Prostate gland (tissue), 2 donors: ENCODE measurements at regions not wholly inside any gene's neighbourhood (a gene's known extent, or its start where the extent isn't known, plus 50 kb on each side); places are given as distances from the start of the nearest gene placed in this dataset.
A peak's percentile ranks its signal among the peaks of the same experiment; 100 is the strongest.
"Not testable (repeated sequence)": the region's sequence is repeated elsewhere in the genome, so short reads cannot be mapped to it uniquely, and the experiment has no call there.

Experiments used
- DNase-seq: peaks from one replicate; pipeline ENCODE4 v3.0.0-alpha.2; 2019; ENCODE audit warnings: low spot score
- H3K27ac ChIP-seq, 2 donors: fragments of 200-600 bp; sonication (generic); 2 replicates each; pipeline ENCODE4 v1.5.1; 2017 to 2019
- H3K27me3 ChIP-seq: fragments of 200-600 bp; sonication (generic); replicated peaks from 2 replicates; pipeline ENCODE4 v1.5.1; 2019; ENCODE audit not compliant: insufficient read depth
- H3K36me3 ChIP-seq, 2 donors: fragments of 200-600 bp; sonication (generic); 1 replicate in 1 of 2; 2 replicates in 1 of 2; pipeline versions ENCODE4 v1.5.1 to v1.8.1; 2017 to 2019
- H3K4me1 ChIP-seq: fragments of 200-600 bp; sonication (generic); replicated peaks from 2 replicates; pipeline ENCODE4 v1.5.1; 2019
- H3K4me3 ChIP-seq, 2 donors: fragments of 200-600 bp; sonication (generic); 2 replicates each; pipeline ENCODE4 v1.5.1; 2017 to 2019
- H3K9me3 ChIP-seq: fragments of 200-600 bp; sonication (generic); 2 replicates; pipeline ENCODE4 v1.5.1; 2017
- CTCF ChIP-seq, 4 experiments: fragments of 200-600 bp in 2 of 4; fragments of 450-650 bp in 2 of 4; sonication (generic) in 2 of 4; IDR thresholded peaks; 1 replicate in 3 of 4; 2 replicates in 1 of 4; pipeline ENCODE4 v1.5.1; 2016 to 2019; ENCODE audit warnings: antibody characterized with exemption in 4 of 4, mild to moderate bottlenecking in 2 of 4, moderate library complexity in 2 of 4
- POLR2A ChIP-seq: fragments of 450-650 bp; IDR thresholded peaks from one replicate; pipeline ENCODE4 v1.6.1; 2016; ENCODE audit warnings: antibody characterized with exemption, mild to moderate bottlenecking
- POLR2AphosphoS5 ChIP-seq: sonication (generic); formaldehyde crosslinking; IDR thresholded peaks from one replicate; pipeline ENCODE4 v1.6.1; 2017; ENCODE audit warnings: antibody characterized with exemption
- WGBS: methylation state at CpG from one replicate; pipeline ENCODE4 v1.1.5; 2018; 5-methylcytosine and 5-hydroxymethylcytosine counted together
- intact Hi-C: fragments of 100-400 bp; cut with DNase I; formaldehyde crosslinking; loops from one replicate; pipeline ENCODE4 v1.14.2; 2022

GRCh38 chr9:87040410-87041009, 93.2 kb upstream of the GAS1 start:
- no peak overlapping the region for H3K4me3 ChIP-seq
- 96% methylated on average over 2 of the region's 2 CpGs for WGBS
- intact Hi-C loops = no loop called here
- no peaks in the 10 kb centered on the region for H3K4me1 ChIP-seq
- no peaks in the 10 kb centered on the region for H3K9me3 ChIP-seq
- no peaks in the 10 kb centered on the region for H3K27me3 ChIP-seq
- TF ChIP-seq CTCF (IDR thresholded peaks at IDR 0.05) = no peak
- no peak for TF ChIP-seq POLR2AphosphoS5
- no peak for TF ChIP-seq POLR2A
- H3K36me3 ChIP-seq = no peaks in the 10 kb centered on the region
- DNase-seq = no peak
- H3K27ac ChIP-seq = no peak overlapping the region

- WGBS = 86% methylated on average over 29 of the region's 29 CpGs
- H3K27ac ChIP-seq, H3K4me3 ChIP-seq, H3K9me3 ChIP-seq, H3K36me3 ChIP-seq, DNase-seq, intact Hi-C loops, H3K4me1 ChIP-seq, H3K27me3 ChIP-seq: not testable (repeated sequence)
Observed at GRCh38 chr9:87041553-87042235, 94.4 kb upstream of the GAS1 start.

- H3K27ac ChIP-seq, H3K4me1 ChIP-seq, H3K36me3 ChIP-seq, DNase-seq, intact Hi-C loops, H3K9me3 ChIP-seq, H3K4me3 ChIP-seq, H3K27me3 ChIP-seq: not testable (repeated sequence)
- 73% methylated on average over 2 of the region's 2 CpGs for WGBS
Observed at GRCh38 chr9:87049929-87050608, 102.8 kb upstream of the GAS1 start.

GRCh38 chr9:87054999-87055686, 107.8 kb upstream of the GAS1 start:
- no peak overlapping the region for H3K27ac ChIP-seq
- no peaks in the 10 kb centered on the region for H3K9me3 ChIP-seq
- intact Hi-C loops = no loop called here
- H3K4me1 ChIP-seq = no peaks in the 10 kb centered on the region
- H3K36me3 ChIP-seq = no peaks in the 10 kb centered on the region
- no peak for DNase-seq
- no peak overlapping the region for H3K4me3 ChIP-seq
- no peaks in the 10 kb centered on the region for H3K27me3 ChIP-seq
- TF ChIP-seq POLR2A (no peak), POLR2AphosphoS5 (no peak), CTCF (IDR thresholded peaks at IDR 0.05) (no peak)
- 77% methylated on average over 2 of the region's 2 CpGs for WGBS

GRCh38 chr9:87059772-87060171, 112.5 kb upstream of the GAS1 start:
- no peaks in the 10 kb centered on the region for H3K9me3 ChIP-seq
- peak; percentile 50 for TF ChIP-seq POLR2AphosphoS5
- no peak for TF ChIP-seq CTCF (IDR thresholded peaks at IDR 0.05)
- H3K27ac ChIP-seq = no peak overlapping the region
- WGBS = 65% methylated on average over 2 of the region's 2 CpGs
- H3K4me3 ChIP-seq = no peak overlapping the region
- H3K27me3 ChIP-seq = no peaks in the 10 kb centered on the region
- no peaks in the 10 kb centered on the region for H3K4me1 ChIP-seq
- DNase-seq = peak; percentile 7
- H3K36me3 ChIP-seq = no peaks in the 10 kb centered on the region
- intact Hi-C loops = no loop called here
